Nephron (organoid): ENCODE measurements at regions not wholly inside any gene's neighbourhood (a gene's known extent, or its start where the extent isn't known, plus 50 kb on each side); places are given as distances from the start of the nearest gene placed in this dataset.

Experiments used
- H3K27ac Mint-ChIP-seq, 3 experiments: 2 replicates each; pipeline ENCODE4 v1.8.0; 2020; ENCODE audit warnings: mixed read lengths in 3 of 3, mild to moderate bottlenecking in 2 of 3, moderate library complexity in 1 of 3
- H3K27me3 Mint-ChIP-seq: 2 replicates; pipeline ENCODE4 v1.8.0; 2021; ENCODE audit warnings: low read depth, mild to moderate bottlenecking, moderate library complexity, mixed read lengths
- H3K36me3 Mint-ChIP-seq: 2 replicates; pipeline ENCODE4 v1.8.0; 2020; ENCODE audit warnings: low read depth, mixed read lengths
- H3K4me1 Mint-ChIP-seq: 2 replicates; pipeline ENCODE4 v1.8.0; 2020; ENCODE audit warnings: mixed read lengths
- H3K4me3 Mint-ChIP-seq, 3 experiments: 2 replicates each; pipeline ENCODE4 v1.8.0; 2020; ENCODE audit warnings: mild to moderate bottlenecking in 3 of 3, mixed read lengths in 3 of 3, moderate library complexity in 2 of 3
- H3K9me3 Mint-ChIP-seq: 2 replicates; pipeline ENCODE4 v1.8.0; 2020; ENCODE audit warnings: mixed read lengths
- CTCF ChIP-seq, 3 experiments: fragments of 200-600 bp; sonication (generic); IDR thresholded peaks; one replicate each; pipeline ENCODE4 v1.5.0; 2021; ENCODE audit warnings: antibody characterized with exemption in 3 of 3; ENCODE audit not compliant: unreplicated experiment in 3 of 3

- Mint-ChIP-seq H3K36me3 (no peaks in the 10 kb centered on the region), H3K4me3 (no peak overlapping the region), H3K4me1 (peaks cover 41% of the 10 kb centered on the region), H3K27me3 (peaks cover 4% of the 10 kb centered on the region), H3K9me3 (no peaks in the 10 kb centered on the region), H3K27ac (no peak overlapping the region)
- TF ChIP-seq CTCF (IDR thresholded peaks at IDR 0.05; ENCODE audit: unreplicated experiment in 3 of 3) = no peak
These were observed 53.8 kb upstream of the PSEN2 start for GRCh38 chr1:226816576-226816975.

- Mint-ChIP-seq H3K9me3 (no peaks in the 10 kb centered on the region), H3K4me1 (peaks cover 32% of the 10 kb centered on the region), H3K27ac (peak overlapping the region; percentile 16 to 85 (median 74)), H3K36me3 (no peaks in the 10 kb centered on the region), H3K27me3 (peaks cover 13% of the 10 kb centered on the region), H3K4me3 (no peak overlapping the region)
- TF ChIP-seq CTCF (IDR thresholded peaks at IDR 0.05; ENCODE audit: unreplicated experiment in 3 of 3) = no peak
These were observed 55.5 kb upstream of the PSEN2 start for GRCh38 chr1:226814751-226815537.

- TF ChIP-seq CTCF (IDR thresholded peaks at IDR 0.05; ENCODE audit: unreplicated experiment in 3 of 3) = no peak
- no peak overlapping the region for H3K4me3 Mint-ChIP-seq
- H3K27ac Mint-ChIP-seq = peak overlapping the region in 2 of 3 experiments; percentile 51 to 85
- peaks cover 16% of the 10 kb centered on the region for H3K27me3 Mint-ChIP-seq
- H3K4me1 Mint-ChIP-seq = peaks cover 30% of the 10 kb centered on the region
- H3K36me3 Mint-ChIP-seq = no peaks in the 10 kb centered on the region
- H3K9me3 Mint-ChIP-seq = no peaks in the 10 kb centered on the region
These were observed 56.5 kb upstream of the PSEN2 start for GRCh38 chr1:226813671-226814591.

GRCh38 chr1:226810681-226811080, 59.7 kb upstream of the PSEN2 start:
- Mint-ChIP-seq H3K36me3 (no peaks in the 10 kb centered on the region), H3K4me3 (no peak overlapping the region), H3K9me3 (no peaks in the 10 kb centered on the region), H3K4me1 (peaks cover 25% of the 10 kb centered on the region), H3K27ac (peak overlapping the region in 1 of 3 experiments; percentile 48), H3K27me3 (peaks cover 15% of the 10 kb centered on the region)
- no peak for TF ChIP-seq CTCF (IDR thresholded peaks at IDR 0.05; ENCODE audit: unreplicated experiment in 3 of 3)

GRCh38 chr1:226809785-226810571, 60.4 kb upstream of the PSEN2 start:
- TF ChIP-seq CTCF (IDR thresholded peaks at IDR 0.05; ENCODE audit: unreplicated experiment in 3 of 3) = no peak
- H3K36me3 Mint-ChIP-seq = no peaks in the 10 kb centered on the region
- peaks cover 15% of the 10 kb centered on the region for H3K27me3 Mint-ChIP-seq
- H3K27ac Mint-ChIP-seq = peak overlapping the region in 1 of 3 experiments; percentile 48
- peaks cover 18% of the 10 kb centered on the region for H3K4me1 Mint-ChIP-seq
- H3K4me3 Mint-ChIP-seq = no peak overlapping the region
- no peaks in the 10 kb centered on the region for H3K9me3 Mint-ChIP-seq
